GM18508 (cell line): ENCODE measurements at regions not wholly inside any gene's neighbourhood (a gene's known extent, or its start where the extent isn't known, plus 50 kb on each side); places are given as distances from the start of the nearest gene placed in this dataset.
"Not testable (repeated sequence)": the region's sequence is repeated elsewhere in the genome, so short reads cannot be mapped to it uniquely, and the experiment has no call there.

Experiments used
- ATAC-seq: cut with Tn5 transposase; IDR thresholded peaks from one replicate; pipeline ENCODE4 v1.9.1; 2021; ENCODE audit warnings: moderate number of reproducible peaks; ENCODE audit not compliant: insufficient read depth, unreplicated experiment

GRCh38 chr7:32205298-32205824 is 135.2 kb upstream of the PDE1C start:
- not testable (repeated sequence) for ATAC-seq

GRCh38 chr7:32204361-32205018 is 134.3 kb upstream of the PDE1C start:
- ATAC-seq: peak; percentile 61

- no peak for ATAC-seq
Observed at GRCh38 chr7:32200646-32201045, 130.4 kb upstream of the PDE1C start.

DNA sequence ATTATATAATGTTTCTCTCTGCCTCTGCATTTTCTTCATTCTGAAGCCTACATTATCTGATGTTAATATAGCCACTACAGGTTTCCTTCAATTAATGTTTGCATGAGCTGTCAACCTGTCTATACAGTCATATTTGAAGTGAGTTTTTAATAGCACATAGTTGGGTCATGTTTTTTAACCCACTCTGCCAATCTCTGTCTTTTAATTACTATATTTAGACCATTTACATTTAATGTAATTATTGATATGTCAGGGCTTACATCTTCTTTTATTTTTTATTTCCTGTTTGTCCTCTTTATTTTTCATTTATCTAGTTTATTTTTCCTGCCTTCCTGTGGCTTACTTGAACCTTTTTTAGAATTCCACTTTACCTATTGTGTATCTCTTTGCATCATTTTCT is 124.3 kb upstream of the PDE1C start:
- ATAC-seq: no peak

- no peak for ATAC-seq
Observed at GRCh38 chr7:32191305-32191704, 121.1 kb upstream of the PDE1C start.

GRCh38 chr7:32179567-32179966 is 109.4 kb upstream of the PDE1C start:
- ATAC-seq: no peak

GRCh38 chr7:32178677-32179366 is 108.6 kb upstream of the PDE1C start:
- ATAC-seq: no peak

- no peak for ATAC-seq
Observed at GRCh38 chr7:32177232-32177631, 107.0 kb upstream of the PDE1C start.

DNA sequence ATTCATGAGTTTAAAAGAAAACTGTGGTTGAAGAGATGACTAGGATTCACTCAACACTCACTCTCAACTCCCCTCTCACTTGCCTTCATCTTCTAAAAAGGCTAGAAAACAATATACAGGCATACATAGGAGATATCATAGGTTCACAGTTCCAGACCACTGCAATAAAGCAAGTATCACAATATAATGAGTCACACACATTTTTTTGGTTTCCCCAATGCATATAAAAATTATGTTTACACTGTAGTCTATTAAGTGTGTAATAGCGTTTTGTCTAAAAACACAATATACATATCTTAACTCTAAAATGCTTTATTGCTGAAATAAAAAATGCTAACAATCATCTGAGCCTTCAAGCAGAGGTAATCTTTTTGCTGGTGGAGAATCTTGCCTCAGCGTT is 104.9 kb upstream of the PDE1C start:
- no peak for ATAC-seq

DNA sequence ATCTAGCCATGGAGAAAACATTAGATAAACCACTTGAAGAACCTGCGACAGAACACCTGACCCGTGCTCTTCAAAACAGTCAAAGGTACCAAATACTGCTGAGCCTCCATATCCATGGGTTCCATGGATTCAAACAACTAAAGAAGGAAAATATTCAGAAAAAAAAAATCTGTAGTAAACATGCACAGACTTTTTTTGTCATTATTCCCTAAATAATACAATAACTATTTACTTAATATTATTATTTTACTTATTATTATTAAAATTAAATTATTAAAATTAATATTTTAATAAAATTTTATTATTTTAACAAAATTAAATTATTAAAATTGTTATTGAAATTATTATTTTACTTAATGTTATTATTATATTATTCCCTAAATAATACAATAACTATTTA is 101.0 kb upstream of the PDE1C start:
- no peak for ATAC-seq

DNA sequence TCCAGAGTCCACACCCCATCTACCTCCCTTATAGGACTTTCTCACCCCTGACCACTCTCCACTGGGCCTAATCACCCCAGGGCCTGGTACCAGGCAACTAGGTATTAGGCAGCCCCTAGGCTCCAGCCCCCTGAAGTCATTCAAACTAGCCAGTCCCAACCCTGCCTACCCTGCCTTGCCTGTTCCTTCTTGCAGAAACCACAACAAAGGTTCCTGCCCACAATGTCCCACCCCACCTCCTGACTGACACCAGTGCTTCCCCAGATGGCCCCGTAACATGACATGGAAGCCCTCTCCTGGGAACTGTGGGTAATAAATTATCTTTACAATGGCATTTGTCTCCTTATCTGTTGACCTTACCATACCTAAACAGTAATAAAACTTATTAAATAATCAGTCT is 100.6 kb upstream of the PDE1C start:
- no peak for ATAC-seq

DNA sequence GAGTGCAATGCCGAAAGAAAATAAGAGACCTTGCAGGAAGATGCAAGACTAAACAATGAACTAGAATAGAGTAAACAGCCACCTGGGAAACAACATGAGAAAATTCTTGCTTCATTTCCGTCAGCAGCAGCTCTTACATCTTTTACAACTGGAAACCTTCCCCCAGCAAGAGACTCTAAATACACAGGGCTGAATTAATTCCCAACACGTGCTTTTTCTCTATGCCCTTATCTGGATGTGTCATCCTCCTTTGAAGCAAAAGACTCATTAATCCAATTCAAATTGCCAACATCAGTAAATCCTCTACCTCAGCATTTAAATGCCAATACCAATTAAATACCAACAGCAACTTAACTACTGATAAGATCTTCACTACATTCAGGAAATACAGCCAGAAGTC is 99.0 kb upstream of the PDE1C start:
- no peak for ATAC-seq

GRCh38 chr7:32167815-32168214 is 97.6 kb upstream of the PDE1C start:
- ATAC-seq: no peak

DNA sequence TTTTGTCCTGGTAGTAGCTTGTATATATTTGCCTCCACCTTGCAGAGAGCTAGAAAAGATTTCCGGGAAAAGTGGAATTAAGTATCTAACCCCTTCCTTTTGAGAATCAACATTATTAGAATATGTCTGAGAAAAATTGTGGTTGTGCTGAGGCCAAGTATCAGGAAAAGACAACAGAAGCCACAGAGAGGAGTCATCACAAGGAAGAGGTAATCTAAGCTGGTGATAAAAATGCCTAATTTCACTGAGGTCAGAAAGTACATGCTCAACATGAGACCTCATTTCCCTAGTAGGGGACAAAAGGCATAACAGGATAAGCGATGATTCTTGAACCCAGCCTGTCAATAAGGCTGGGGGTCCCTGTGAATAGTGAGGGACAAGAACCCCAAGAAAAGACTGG is 97.0 kb upstream of the PDE1C start:
- no peak for ATAC-seq

DNA sequence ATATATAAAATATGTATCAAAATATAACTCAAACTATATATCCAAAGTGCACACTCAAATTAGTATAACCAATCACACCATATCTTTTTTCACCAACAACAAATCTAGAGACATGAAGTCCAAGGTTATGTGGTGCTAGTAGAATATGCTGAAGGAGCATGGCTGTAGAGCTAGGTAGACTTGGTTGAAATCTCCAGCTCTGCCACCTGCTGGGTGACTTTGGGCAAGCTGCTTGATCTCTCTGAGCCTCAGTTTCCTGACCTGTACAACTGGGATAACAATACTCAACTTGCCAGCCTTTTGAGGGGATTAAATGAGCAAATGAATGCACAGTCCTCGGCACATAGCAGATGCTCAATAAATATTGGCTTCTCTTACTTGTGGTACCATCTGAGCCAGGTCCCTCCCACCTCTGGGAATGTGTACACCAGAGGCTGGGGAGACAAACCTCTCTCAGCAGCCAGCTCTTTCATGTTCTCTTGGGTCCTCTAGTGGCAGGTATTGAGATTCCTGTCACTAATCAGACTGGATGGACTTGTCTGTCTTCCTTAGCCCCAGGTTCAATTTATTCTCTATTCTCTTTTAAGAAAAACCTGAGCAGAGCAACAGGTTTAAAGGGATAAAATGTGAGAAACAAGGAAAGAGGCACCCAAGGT is 94.3 kb upstream of the PDE1C start:
- ATAC-seq: no peak

- ATAC-seq: no peak
Observed at GRCh38 chr7:32163896-32164295, 93.7 kb upstream of the PDE1C start.

DNA sequence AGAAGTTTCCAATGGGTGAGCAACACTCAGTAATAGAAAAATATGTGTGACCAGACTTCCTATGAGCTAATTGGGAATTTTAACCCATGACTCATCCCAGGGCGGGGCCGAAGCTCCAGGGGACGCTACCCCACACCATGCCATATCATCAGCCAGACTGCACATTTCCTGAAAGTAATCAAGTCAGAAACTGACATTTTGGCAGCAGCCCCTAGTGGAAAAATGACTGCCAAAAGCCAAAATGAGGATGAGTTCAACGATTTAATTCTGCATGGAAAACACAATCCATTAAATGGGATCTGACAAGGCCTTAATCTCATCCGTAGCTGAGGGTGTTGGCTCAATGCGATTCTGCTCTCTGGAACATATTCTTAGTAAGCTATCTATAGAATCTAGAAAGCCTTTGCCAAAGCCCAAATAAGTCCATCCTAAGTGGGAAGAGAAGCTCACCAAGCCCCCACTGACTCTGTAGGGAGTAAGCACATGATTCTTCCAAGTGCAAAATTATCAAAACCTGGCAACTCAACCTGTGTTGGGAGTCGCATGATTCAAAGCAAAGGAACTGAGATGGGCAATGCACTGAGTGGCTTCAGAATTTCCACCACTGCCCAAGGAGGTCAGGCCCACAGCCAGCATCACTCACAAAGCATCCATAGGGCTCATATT is 93.1 kb upstream of the PDE1C start:
- no peak for ATAC-seq

DNA sequence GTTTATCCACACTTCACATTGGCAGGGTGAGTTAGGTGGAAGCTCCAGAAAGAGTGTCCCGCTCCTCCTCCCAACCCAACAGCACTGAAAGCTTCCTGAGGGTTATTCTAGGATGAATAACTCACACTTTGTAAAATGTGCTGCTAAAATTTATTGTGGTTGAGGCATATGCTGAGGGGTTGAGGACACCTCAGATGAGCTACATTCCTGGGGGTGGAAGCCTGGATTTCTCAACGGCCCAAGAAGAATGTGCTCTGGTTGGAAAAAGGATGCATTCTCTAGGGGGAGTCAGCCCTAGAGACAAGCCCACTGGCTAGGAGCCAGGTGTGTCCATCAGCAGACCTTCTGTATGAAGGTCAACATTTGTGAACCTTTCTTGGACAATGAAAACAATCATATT is 91.5 kb upstream of the PDE1C start:
- ATAC-seq: no peak

DNA sequence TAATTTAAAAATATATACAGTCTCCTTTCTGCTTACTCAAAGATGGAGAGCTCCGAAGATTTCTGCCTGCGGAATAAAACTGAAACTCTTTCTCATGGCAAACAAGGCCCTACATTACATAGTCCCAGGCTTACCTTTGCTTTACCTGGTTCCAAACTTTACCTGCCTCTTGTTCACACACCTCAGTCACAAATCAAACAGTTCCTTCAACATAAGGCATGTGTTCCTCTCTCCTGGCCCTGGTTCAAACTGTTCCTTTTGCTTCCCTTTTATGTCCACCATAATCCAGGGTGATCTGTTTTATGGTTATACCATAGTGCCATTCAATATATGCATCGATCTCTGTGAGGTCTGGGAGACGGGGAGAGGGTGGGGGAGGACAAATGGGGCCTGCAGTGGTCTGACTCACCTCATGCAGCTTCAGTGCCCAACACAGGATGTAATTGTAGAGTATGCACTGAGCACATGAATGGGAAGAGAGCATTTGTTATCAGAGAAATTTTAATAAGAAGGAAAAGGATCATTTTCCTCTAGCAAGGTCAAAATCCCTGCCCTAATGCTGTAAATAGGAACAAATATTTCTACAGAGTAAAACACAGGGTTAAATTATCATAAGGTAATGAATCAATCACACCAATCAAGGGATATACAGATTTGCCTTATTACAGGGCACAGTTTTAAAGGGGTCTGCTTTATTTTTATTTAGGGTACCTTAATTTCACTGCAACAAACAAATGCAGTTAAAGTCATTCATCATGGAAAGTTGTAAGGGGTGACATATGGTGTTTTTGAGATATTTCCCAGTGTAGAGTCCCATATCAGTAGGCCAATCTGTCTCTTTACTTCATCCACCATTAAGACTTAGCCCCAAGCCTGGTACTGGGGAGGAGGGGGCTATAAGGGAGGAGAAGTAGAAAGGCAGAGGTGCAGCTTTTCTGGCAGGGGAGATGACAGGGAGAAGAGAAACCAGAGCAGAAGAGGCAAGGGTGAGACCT is 88.8 kb upstream of the PDE1C start:
- no peak for ATAC-seq

- ATAC-seq: no peak
Observed at GRCh38 chr7:32158076-32158475, 87.9 kb upstream of the PDE1C start.
